ENCODE measurements at regions not wholly inside any gene's neighbourhood (a gene's known extent, or its start where the extent isn't known, plus 50 kb on each side); places are given as distances from the start of the nearest gene placed in this dataset.

DNA sequence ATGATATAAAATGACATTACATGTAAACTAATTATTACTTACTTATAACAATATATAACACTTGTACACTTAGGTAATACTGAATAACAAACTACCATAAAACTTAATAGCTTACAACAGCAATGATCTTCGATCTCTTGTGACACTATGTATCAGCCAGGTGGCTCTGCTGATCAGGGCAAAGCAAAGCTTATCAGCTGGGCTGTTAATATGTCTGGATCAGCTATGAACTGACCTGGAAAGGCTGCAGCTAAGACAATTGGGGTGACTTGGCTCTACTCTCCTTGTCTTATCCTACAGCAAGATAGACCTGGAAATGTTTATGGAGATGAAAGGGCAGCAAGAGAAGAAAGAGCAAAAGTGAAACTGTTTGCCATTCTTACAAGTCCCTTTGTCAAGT, 511.3 kb downstream of the TLR4 start:
- DNase-seq, result no peak

DNA sequence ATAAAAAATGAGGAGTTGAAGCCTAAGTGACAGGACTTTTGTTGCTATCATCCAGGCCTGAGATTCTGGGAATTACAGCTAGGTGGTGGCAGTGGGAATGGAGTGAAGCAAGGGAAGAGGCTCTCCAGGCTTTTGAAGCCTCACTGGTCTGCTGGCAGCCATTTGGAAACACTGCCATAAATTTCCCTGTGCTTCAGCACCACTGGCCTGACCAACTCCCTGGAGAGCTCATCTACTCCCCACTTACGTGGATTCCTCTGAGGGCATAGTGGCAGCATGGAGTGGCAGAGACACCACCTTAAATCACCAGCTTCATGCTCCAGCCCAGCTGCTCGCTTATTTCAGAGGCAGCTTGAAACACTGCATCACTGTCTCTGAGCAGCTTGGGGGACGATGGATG, 518.2 kb downstream of the TLR4 start:
- DNase-seq, result no peak

DNA sequence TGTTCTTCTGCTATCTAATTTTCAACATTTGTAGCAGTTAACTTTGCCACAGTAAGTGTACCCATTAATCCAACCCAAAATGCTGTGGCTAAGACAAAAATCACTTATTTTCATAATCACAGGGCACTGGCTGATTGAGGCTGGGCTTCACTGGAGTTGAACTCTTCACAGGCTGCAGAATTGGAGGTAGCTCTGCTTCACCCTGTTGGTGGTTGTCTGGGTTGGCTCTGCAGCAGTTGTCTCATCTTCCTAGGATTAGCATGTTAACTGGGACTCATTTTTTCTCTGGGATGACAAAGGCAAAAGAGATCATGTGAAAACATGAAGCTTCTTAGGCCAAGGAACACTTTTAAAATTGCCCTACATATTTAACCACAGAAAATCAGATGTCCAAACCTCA, 518.9 kb downstream of the TLR4 start:
- no peak for DNase-seq

DNA sequence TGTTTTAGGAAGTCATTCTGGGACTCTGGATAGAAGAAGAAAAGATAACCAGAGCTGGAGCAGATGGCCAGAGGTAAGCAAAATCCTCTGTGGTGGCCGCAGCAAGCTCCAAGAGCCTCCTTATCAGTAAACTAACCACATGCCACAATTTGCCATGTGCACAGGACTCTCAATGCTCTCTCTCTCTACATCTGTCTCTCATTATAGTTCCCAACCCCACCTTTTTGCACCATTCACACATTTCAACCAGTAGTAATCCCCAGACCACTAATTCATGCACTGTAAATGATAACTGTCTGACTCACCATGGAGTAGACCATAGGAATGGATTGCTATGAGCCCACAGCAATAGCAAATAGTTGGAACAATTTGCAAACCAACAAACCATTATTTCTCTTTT, 526.1 kb downstream of the TLR4 start:
- DNase-seq, result no peak

DNA sequence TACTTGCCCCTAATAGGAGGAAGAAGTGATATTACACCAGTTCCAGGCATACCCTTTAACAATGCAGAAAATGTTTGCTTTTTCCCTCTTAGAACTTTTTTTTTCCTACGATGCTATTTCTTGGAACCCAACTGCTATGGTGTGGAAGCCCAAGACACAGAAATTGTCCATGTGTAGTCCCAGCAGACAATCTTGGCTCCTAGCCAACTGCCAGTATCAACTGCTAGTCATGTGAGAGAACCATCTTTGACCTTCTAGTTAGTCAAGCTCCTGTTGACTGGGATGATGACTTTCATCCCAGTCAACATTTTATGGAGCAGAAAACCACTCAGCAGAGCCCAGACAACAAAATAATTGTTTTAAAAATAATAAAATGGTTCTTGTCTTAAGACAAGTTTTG, 532.4 kb downstream of the TLR4 start:
- no peak for DNase-seq

DNA sequence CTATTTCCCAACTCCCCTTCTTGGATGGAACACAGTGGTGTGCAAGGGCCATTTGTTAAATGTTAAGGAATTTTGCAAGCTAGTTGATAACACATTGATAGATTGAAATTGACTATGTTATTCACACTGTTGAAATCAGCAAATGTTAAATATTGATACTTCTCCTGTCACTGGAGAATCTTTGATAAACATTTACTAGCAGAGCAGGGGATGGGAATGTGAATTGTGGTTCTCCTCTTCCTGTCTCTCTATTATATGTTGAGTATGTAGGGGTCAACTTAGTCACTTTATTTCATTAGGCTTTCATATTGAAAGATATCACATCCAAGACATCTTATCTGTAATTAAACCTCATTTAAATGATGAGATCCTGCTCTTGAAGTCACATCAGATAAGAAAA, 533.9 kb downstream of the TLR4 start:
- no peak for DNase-seq

DNA sequence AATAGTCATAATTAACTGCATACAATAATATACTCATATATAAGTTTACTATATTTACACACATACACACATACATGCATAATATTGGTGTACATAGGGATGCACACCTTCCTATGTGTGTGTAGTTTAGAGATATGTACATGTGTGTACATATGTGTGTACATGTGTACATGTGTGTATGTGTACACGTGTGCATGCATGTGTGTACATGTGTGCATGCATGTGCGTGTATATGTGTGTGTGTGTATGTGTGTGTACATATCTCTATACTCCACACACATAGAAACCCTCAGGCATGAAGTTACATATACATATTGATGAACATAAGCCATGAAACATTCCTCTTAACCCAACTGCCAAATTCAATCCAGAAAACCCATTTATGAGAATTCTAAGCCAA, 547.8 kb downstream of the TLR4 start:
- DNase-seq, result no peak

DNA sequence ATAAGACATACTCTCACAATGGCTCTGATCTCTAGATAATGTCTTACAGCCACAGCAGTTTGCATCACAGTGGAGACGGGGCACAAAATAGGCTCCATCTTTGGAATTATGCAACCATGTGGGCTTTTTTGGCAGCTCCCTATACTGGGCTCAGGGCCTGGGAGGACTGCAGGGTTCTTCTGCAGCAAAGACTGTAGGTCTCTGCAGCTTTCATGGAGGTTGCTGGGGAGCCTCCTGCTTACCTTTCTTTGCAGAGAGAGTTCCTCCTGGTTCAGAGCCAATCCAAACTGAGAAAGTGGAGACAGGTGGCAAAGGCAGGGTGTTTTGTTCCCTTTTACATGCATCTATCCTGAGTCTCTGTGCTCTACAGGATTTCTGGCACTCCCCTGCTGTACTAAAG, 558.0 kb downstream of the TLR4 start:
- no peak for DNase-seq

DNA sequence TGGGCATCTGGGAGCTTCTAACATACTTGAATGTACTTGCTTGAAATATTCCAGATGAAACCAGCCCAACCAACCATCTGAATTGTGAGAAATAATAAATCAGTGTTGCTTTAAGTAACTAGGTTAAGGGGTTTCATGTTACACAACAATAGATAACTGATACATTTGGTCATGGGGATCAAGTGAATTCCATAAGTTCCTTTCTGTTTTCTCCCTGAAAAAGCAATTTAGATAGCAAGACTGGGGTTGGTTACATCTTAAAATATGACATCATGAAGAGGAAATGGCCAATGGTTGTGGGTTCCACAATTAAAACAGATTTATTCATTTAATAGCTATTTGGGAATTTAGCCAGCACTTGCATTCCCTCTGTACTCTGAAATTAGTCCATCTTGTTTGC, 559.7 kb downstream of the TLR4 start:
- no peak for DNase-seq

DNA sequence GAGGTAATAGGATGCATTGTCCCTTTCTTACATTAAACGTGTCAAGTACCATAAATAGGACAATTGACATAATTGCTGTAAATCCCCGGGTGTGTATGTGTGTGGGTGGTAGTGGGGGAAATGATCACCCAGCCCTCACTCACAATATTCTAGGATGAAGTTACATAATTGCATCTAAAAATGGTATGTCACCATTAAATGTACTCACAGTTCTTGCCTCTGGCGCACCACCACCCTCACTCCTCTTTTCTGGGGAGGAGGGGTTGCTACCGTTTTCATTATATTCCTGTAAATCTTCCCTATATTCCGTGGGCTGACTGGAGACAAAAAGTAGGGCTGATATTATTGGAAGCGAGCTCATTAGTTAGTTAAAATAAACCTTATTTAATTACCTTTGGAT, 563.8 kb downstream of the TLR4 start:
- no peak for DNase-seq

DNA sequence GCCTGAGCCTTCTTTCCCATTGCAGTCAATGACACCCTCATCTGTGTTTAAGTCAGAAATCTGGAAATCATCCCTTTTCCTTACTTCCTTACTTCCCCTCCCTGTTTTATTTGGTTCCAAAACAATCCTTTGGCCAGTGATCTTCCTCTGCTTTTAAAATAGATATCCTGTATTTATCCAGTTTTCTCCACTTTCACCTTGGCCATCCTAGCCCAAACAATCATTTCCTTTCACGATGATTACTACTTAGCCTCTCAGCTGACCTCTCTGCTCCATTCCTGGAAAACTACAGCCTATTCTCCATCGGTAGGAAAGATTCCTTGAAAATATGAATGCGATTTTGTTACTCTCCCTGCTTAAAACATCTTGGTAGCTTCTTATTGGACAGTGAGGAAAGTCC, 565.4 kb downstream of the TLR4 start:
- no peak for DNase-seq

DNA sequence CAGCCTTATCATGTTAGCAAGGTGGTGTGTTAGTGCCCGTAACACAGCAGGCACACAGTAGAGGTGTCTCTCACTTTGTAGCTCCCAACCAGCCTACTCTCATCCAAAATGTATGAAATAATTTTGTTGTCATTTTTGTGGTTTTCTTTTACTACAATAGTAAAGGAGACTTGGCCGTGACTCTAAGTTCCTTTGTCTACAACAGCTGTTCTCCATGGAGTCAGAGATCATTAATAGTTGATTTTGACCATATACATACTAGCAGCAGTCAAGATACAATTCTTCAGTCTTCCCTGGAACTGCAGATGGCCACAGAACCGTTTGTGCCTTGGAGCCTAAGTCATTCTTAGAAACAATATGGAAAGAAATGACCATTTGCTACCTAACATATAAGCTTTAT, 567.1 kb downstream of the TLR4 start:
- DNase-seq, result no peak

DNA sequence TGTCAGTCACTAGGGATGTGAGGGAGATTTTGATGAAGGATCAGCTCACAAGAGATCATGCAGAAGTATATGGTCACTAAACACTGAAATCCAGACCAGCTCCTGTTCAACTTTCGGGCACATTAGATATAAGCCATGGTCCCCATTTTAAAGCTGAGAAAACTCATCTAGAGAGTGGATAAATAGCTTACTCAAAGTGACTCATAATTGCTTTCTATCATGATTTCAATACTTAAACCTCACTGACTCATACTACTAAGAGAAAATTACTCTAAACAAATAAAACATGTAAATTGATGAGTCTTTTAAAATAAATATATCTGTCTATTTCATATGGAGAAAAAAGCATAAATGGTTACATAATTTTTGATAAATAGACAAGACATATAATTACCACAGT, 567.7 kb downstream of the TLR4 start:
- DNase-seq, result no peak

DNA sequence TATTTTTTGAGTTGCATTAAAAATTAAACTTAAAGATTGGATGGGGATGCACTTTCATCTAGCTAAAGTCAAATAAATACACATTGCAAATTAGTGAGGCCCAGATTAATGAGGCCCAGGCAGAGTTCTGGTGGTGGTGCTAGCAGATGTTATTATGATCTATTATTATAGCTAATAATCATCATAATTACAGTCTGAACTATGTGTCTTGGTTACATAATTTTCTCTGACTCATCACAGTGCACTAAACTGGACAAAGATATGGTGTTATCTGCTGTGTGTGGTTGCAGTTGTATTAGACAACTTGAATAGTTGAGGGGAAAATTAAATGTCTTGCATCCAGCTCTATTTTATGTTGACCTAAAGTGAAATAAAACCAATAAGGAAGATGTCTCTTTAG, 568.8 kb downstream of the TLR4 start:
- DNase-seq, result no peak

DNA sequence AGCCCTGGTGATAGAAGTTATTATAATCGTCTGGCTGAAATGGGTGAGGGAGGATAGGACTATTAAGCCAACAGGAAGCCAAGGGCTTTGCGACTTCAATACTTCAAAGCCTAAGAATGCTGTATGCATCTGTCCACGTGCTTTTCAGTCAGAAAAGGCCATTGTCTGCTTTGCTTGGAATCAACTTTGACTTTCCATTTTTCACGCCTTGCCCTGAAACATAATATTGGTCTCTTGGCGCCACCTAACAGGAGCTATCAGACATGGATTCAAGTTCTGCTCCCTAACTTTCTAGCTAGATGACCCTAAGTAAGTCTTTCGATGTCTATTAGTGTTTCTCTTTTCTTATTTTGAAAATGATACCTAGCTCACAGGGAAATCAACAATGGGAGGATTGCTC, 572.6 kb downstream of the TLR4 start:
- no peak for DNase-seq

DNA sequence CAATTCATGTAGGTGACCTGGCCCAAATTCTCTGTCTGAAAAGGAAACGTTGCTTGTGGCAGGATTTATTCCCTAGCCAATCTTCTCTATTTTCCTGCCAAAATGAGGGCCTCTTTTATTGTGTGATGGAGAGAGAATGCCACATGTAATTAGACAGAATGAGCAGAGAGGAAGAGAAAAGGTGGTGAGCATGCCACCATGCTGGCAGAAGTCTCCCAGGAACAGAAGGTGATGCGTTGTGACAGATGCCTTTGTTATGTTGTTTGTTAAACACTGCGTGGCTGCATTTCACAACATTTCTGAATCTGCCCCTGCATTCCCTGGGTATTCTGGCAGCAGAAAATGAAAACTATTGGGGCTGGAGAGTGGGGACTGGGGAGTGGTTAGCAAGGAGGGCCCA, 577.6 kb downstream of the TLR4 start:
- no peak for DNase-seq

DNA sequence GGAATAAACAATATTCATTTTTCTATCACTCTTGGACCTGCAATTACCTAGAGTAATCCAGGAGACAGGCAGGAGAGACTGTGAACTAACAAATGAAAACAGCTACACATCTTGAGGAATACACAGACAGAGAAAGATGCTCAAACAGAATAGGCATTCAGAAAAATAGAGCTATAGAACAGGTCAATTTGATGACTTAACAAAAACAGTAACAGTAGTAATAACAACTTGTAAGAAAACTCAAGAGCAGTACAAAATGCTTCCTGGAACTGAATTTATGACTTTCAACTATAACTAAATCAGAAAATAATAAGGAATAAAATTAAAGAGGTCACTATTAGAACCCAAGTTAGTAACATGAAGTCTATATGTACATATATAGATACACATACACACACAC, 579.3 kb downstream of the TLR4 start:
- DNase-seq, result no peak

DNA sequence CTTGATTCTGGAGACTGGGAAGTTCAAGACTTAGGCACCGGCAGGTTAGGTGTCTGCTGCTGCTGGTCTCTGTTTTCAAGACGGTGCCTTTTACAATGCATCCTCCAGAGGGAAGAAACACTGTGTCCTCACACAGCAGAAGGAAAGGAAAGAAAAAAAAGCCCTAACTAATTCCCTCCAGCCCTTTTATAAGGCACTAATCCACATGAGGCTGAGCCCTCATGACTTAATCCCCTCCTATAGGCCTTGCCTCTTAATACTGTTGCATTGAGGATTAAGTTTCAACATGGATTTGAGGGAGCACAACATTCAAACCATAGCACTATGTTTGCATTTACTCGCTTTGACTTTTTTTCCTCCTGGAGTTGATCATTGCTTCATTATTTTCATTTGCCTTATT, 585.9 kb downstream of the TLR4 start:
- DNase-seq, result no peak

DNA sequence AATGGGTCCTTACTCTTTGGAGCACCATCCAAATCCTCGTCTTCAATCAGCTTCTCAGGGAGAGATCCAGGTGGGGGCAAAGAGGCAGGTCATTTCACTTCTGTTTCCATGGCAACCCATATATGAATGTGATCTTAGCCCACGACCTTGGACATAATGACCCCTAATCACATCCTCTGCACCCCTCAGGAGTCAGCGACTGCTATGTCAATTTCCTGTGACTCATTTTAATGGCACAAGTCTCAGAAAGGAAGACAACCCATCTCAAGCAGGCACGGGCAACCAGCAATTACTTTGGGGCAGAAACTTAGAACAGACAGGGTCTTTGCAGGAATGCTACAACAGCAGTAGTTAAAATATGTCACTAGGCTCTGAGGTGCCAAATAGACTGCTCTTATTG, 591.2 kb downstream of the TLR4 start:
- no peak for DNase-seq

DNA sequence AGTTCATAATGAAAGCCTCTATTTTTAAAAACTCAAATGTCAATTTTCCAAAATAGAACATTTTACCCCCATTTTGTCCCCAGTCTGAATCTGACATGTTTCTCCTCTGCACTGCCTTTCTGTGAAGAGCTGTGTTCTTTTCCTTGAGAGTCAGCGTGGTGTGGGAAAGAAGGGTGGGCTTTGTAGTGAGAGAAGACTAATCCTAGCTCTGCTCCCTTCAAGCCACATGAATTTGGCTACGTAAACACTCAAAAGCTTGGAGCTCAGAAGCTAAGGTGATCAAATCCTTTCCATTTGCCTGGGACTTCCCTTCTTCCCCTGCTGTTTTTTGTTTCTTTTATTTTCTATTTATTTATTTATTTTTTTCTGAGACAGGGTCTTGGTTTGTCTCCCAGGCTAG, 598.5 kb downstream of the TLR4 start:
- DNase-seq, result no peak

DNA sequence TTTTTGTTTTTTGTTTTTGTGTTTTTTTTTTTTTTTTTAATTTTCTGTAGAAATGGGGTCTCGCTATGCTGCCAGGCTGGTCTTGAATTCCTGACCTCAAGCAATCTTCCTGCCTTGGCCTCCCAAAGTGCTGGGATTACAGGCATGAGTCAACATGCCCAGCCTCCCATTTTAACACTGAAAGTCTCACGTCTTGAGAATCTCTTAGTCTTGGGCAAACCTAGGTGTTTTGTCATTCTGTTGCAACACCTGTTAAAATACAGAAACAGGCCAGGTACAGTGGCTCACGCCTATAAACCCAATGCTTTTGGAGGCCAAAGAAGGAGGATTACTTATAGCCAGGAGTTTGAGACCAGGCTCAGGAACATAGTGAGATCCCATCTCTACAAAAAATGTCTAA, 599.0 kb downstream of the TLR4 start:
- no peak for DNase-seq

DNA sequence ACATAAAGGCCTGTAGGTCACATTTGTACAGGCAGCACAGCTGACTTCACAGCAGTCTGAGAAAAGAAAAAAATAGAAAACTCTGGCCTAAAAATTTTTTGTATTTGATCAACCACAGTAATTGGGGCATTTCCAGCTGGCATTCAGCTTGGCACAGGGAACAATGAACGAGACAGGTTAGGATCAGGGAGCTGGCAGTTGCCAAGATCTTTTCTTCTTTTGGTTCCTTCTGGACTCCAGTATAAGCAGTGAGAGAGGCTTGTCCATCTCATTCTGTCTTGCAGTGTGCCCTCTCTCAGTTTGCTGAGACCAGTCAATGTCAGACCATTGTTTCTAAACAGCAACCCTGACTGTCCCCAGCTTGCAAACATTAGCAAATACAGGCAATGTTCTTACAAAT, 601.1 kb downstream of the TLR4 start:
- DNase-seq, result no peak

DNA sequence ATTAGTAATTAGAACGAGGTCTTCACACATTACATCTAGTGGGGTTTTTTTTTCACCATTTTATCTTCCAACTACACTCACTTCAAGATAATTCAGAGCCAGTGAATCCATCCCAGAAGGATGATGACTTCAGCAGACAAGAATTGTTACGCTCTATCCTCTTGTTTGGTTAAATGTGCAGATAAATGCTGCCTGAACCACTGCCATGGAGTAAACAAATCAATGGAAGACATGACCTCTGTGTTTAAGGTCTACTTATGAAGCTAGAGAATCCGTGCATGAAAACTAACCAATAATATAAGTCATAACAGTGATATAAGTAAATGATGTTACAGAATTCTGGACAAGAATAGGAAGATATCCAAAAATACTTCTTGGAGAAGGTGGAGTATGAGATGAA, 602.6 kb downstream of the TLR4 start:
- no peak for DNase-seq

DNA sequence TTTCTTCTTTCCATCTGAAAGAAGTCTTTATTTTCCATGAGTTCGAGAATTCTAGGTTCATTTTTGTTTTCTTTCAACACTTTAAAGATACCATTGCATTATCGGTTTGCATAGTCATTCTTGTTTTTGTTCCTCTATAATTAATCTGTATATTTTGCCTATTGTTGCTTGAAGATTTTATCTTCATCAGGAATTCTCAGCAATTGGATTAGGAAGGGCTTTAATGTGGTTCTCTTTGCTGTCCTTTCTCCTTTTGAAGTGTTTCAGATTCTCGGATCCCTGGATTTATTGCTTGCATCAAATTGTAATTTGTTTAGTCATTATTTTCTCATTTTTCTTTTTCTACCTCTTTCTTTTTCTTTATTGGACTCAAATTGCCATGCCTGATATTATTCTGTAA, 609.8 kb downstream of the TLR4 start:
- DNase-seq, result no peak

DNA sequence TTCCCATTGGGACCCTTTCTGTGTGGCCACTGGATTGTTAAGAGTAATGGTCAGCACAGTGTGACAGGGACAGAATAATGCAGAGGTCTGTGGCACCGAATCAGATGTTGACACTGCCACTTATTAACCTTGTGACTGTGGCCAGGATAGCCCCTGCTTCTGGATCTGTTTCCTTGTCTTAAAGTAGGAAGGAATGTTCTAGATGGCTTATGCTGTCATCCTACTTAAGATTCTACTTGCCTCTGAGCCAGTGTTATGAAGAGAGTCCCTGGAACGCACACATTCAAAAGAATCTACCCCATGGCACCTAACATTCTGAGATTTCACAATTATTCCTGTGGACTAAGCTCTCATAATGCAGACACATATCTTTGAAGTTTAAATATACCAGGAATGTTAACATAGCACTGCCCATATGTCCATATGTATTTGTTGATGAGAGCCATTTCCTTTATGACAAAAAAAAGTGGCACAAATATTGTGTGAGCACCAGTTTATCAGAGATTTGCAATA, 612.7 kb downstream of the TLR4 start:
- DNase-seq, result no peak

DNA sequence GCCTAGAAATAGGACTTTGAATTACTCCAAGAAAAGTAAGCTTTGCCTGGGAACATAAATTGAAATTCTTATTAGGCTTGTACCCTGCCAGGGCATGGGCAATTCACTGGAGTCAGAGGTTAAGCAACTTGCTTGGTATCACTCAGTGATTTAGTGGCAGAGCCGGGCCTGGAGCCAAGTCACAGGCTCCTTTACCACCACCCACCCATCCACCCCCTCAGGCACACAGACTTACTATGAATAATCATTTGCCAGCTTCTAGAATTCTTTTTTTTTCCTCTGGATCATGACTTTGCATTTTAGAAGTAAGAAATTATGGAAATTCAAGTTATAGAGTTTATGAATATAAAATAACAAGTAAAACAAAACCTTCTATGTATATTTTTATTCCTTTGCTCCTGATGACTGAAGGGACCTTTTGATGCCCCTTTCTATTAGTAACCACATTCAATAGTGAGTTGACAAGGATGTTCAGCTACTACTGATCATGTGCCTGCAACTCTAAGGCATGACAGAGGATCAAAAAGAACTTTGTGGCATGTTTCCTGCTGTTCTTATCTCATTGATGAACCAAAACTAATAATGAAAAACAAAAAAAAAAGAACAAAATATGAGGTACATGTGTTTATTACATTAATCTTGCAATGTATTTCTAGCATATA, 614.7 kb downstream of the TLR4 start:
- no peak for DNase-seq
